ENCODE measurements at regions not wholly inside any gene's neighbourhood (a gene's known extent, or its start where the extent isn't known, plus 50 kb on each side); places are given as distances from the start of the nearest gene placed in this dataset.

- DNase-seq = no peak
- in situ Hi-C loops (cut with MboI; ENCODE audit: low pct_unique_long_range_greater_than_20kb, low sequenced_read_pairs) = no loop called here
These were observed 859.8 kb downstream of the TRIB2 start for GRCh38 chr2:13576406-13577036.

- no peak for DNase-seq
- in situ Hi-C loops (cut with MboI; ENCODE audit: low pct_unique_long_range_greater_than_20kb, low sequenced_read_pairs) = no loop called here
These were observed 861.8 kb downstream of the TRIB2 start for GRCh38 chr2:13578547-13578946.

DNA sequence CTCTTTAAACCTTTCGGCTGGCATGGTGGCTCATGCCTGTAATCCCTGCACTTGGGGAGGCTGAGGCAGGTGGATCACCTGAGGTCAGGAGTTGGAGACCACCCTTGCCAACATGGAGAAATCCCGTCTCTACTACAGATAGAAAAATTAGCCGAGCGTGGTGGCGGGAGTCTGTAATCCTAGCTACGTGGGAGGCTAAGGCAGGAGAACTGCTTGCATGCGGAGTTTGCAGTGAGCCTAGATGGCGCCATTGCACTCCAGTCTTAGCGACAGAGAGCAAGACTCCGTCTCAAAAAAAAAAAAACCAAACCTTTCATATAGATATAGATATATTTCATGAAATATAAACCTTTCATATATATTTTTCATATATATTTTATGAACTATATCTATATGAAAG, 864.7 kb downstream of the TRIB2 start:
- in situ Hi-C loops (cut with MboI; ENCODE audit: low pct_unique_long_range_greater_than_20kb, low sequenced_read_pairs) = no loop called here
- DNase-seq = no peak

DNA sequence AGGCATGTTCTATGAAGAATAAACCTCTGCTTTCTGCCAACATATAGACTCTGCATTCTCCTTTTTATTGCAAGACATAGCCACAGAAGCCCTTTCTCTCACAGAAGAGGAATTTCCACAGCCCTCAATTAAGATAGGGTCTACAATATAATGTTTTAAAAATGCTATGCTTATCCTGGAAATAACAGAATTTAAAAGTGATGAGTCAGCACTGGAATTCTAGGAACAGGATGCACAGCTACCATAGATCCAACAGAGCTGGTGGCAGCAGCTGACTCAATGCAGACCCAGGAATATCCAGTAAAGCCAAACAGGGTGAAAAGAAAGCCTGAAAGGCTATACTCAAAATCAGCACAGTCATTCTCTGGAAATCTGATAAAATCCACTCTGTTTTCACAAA, 866.9 kb downstream of the TRIB2 start:
- in situ Hi-C loops (cut with MboI; ENCODE audit: low pct_unique_long_range_greater_than_20kb, low sequenced_read_pairs) = no loop called here

DNA sequence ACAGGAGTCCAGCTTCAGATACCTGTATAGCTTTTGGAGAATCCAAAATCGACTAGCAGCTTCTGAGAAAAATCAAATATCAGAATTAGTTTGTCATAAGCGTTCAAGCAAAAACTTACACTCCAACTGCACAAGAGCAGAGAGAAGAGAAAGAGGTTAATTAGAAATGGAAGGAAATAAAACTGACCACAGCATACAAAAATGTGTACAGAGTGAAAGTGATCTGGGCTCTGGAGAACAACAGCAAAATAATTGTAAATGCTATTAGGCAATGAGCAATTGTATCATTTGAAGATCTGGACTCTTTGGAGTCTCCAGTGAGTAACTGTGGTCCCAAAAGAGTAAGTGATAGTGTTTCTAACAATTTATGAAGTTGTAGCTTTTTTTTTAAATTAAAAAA, 867.3 kb downstream of the TRIB2 start:
- in situ Hi-C loops (cut with MboI; ENCODE audit: low pct_unique_long_range_greater_than_20kb, low sequenced_read_pairs) = no loop called here

More for the DNA sequence above, 866.9 kb downstream of the TRIB2 start:
- DNase-seq = no peak

GRCh38 chr2:13585732-13586131, 869.0 kb downstream of the TRIB2 start:
- no peak for DNase-seq
- in situ Hi-C loops (cut with MboI; ENCODE audit: low pct_unique_long_range_greater_than_20kb, low sequenced_read_pairs) = no loop called here

More for the DNA sequence above, 867.3 kb downstream of the TRIB2 start:
- no peak for DNase-seq

GRCh38 chr2:13596233-13596632, 879.5 kb downstream of the TRIB2 start:
- DNase-seq = no peak
- in situ Hi-C loops (cut with MboI; ENCODE audit: low pct_unique_long_range_greater_than_20kb, low sequenced_read_pairs) = no loop called here

DNA sequence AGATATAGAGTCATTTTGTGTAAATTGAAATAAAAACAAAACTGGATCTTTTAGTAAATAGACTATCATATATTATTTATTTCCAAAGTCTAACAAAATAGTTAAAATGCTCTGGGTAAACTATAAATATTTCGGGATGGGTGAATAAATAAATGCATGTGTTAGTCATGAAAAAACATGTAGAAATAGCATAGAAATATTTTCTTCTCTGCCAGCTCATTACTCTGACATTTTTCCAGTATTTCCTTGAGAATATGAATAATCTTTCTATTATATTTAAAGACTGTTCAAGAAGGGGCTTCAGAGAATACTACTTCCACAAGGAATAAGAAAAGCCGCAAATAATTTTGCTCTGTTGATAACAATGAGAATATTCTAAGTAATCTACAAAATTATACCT, 880.4 kb downstream of the TRIB2 start:
- no peak for DNase-seq
- in situ Hi-C loops (cut with MboI; ENCODE audit: low pct_unique_long_range_greater_than_20kb, low sequenced_read_pairs) = no loop called here

DNA sequence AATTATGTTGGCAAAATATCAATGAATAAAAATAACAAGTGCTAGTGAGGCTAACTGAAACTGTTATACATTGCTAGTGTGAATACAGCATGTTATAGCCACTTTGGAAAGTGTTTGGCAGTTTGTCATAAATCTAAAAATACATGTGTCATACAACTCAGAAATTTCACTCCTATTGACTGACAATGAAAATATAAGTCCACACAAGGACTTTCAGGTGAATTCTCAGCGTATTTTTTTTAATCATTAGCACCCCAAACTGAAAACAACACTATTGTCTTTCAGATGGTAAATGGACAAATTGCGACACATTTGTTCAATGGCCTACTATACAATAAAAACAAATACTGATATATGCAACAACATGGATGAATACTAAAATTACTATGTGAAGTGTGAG, 884.8 kb downstream of the TRIB2 start:
- DNase-seq = no peak
- in situ Hi-C loops (cut with MboI; ENCODE audit: low pct_unique_long_range_greater_than_20kb, low sequenced_read_pairs) = no loop called here

DNA sequence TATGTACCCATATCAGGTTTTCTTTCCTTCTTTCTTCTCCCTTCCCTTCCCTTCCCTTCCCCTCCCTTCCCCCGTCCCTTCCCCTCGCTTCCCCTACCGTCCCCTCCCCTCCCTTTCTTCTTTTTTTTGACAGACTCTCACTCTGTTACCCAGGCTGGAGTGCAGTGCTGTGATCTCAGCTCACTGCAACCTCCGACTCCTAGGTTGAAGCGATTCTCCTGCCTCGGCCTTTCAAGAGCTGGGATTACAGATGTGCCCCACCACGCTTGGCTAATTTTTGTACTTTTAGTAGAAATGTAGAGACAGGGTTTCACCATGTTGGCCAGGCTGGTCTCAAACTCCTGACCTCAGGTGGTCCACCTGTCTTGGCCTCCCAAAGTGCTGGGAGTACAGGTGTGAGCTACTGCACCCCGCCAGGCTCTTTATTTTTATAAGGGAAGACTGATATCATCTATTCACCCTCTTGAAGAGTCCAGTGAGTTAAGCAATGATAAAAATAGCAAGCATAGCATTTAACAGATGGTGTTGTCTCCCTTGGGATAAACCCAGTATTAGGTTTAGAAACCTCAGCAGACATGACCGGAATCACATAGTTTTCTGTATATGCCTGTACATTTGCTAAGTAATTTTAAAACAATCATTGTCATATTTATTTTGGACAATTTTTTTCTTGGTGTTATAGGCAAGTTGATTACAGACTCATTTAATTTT, 888.4 kb downstream of the TRIB2 start:
- DNase-seq = no peak
- in situ Hi-C loops (cut with MboI; ENCODE audit: low pct_unique_long_range_greater_than_20kb, low sequenced_read_pairs) = no loop called here

GRCh38 chr2:13607139-13607538, 890.4 kb downstream of the TRIB2 start:
- in situ Hi-C loops (cut with MboI; ENCODE audit: low pct_unique_long_range_greater_than_20kb, low sequenced_read_pairs) = no loop called here
- no peak for DNase-seq

GRCh38 chr2:13611939-13612338, 895.2 kb downstream of the TRIB2 start:
- no peak for DNase-seq
- in situ Hi-C loops (cut with MboI; ENCODE audit: low pct_unique_long_range_greater_than_20kb, low sequenced_read_pairs) = no loop called here

DNA sequence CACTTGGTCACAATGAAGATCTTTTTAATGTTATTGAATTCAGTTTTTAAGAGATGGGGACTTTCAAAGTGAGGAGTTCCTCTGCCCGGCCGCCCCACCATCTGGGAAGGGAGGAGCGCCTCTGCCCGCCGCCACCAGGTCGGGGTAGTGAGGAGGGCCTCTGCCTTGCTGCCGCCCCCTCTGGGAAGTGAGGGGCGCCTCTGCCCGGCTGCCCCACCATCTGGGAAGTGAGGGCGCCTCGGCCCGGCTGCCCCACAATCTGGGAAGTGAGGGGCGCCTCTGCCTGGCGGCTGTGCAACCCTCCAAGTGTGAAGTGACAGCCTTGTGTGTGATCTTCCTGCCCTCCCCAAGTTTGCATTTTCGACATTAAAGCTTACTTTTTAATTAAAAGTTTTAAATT, 899.3 kb downstream of the TRIB2 start:
- no peak for DNase-seq
- in situ Hi-C loops (cut with MboI; ENCODE audit: low pct_unique_long_range_greater_than_20kb, low sequenced_read_pairs) = no loop called here

GRCh38 chr2:13616616-13617015, 899.9 kb downstream of the TRIB2 start:
- no peak for DNase-seq
- in situ Hi-C loops (cut with MboI; ENCODE audit: low pct_unique_long_range_greater_than_20kb, low sequenced_read_pairs) = no loop called here

DNA sequence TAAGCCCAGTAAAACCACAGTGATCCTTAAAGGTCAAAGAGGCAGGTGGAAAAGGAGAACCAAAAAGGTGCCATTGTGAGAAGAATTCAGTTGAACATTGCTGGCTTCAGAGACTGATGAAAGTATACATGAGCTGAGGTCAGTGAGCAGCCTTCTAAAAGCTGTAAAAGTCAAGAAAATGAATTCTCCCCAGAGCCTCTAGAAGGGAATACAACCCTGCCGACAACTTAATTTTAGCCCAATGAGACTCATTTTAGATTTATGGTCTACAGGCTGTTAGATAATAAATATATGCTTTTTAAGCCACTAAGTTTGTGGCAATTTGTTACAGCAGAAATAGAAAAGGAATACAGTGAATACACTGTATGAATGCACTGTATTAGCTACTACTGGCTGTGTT, 911.4 kb downstream of the TRIB2 start:
- no peak for DNase-seq
- in situ Hi-C loops (cut with MboI; ENCODE audit: low pct_unique_long_range_greater_than_20kb, low sequenced_read_pairs) = no loop called here

DNA sequence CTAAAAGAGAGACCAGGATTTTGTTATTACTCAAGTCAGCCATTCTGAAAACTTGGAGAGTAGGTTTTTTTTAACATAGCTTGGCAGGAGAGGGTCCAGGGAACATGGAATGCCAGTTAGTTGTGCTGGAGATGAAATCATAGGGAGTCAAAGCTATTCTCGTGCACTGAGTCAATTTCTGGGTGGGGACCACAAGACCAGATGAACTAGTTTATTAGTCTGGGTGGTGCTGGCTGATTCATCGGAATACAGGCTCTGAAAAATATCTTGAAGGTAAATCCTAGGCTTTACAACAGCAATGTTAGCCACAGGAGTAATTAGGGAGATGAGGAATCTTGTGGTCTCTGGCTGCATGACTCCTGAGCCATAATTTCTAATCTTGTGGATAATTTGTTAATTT, 921.4 kb downstream of the TRIB2 start:
- no peak for DNase-seq
- in situ Hi-C loops (cut with MboI; ENCODE audit: low pct_unique_long_range_greater_than_20kb, low sequenced_read_pairs) = no loop called here

- in situ Hi-C loops (cut with MboI; ENCODE audit: low pct_unique_long_range_greater_than_20kb, low sequenced_read_pairs) = no loop called here
- DNase-seq = no peak
These were observed 933.2 kb downstream of the TRIB2 start for GRCh38 chr2:13649918-13650317.

DNA sequence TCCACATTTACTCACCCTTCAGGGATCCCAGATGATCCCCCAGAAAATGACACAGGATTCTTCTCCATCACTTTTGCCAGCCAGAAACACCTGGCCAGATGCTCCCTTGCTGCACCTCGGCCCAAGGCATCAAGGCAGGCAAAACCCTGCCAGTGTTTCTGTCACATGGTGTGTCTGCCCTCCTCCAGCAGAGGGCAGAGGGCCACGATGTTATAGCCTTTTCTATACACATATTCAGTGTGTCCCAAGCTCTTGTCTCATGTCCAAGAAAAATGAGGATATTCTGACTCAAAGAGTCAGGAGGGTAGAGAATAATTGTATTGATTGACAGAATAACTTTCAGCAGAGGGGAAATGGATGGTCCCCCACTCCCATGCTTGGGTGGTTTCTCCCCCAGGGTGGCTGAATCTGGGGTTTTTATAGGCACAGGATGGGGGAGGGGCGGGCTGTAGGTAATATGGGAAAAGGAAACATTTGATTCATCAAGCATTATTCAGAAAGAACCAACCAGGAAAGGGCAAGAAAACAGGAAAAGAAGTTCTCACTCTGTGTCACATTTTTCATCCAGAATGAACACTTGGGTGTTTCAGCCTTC, 933.9 kb downstream of the TRIB2 start:
- in situ Hi-C loops (cut with MboI; ENCODE audit: low pct_unique_long_range_greater_than_20kb, low sequenced_read_pairs) = no loop called here

GRCh38 chr2:13651684-13652131, 935.0 kb downstream of the TRIB2 start:
- in situ Hi-C loops (cut with MboI; ENCODE audit: low pct_unique_long_range_greater_than_20kb, low sequenced_read_pairs) = no loop called here
- no peak for DNase-seq

More for the DNA sequence above, 933.9 kb downstream of the TRIB2 start:
- DNase-seq = peak; percentile 7

DNA sequence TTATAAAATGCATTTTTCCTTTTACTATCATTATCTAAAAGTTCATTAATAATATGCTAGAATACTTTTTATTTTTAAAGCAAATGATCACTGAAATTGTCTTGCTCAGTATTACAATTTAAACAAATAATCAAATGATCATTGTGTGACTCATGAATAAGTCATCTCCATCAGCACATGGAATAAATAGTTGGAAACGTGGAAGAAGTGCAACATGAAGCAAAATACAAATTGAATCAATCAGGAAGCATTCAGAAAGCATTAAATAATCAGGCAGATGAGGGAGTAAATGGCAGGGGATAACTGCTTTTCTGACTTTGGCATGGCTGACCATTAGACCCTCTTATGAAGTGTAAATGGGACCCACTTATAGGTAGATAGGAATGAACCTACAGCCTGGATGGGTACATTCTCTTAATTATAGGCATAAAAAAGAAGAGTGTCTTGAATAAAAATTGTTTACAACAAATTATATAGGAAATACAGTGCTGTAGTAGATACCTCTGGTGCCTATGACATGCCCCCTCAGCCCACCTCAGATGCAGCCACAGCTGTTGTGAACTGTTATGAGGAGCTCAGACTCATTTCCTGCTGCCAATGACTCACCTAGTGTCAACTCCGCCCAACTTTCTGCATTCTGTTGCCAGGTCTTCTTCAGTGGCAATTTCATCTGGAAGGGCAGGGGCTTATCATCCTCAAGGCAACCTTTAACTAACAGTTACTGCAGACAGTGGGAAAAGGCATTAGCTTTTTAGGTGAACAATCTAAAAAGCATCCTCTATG, 936.0 kb downstream of the TRIB2 start:
- in situ Hi-C loops (cut with MboI; ENCODE audit: low pct_unique_long_range_greater_than_20kb, low sequenced_read_pairs) = no loop called here
- no peak for DNase-seq

All from KBM-7 (cell line).